ENCODE measurements at regions not wholly inside any gene's neighbourhood (a gene's known extent, or its start where the extent isn't known, plus 50 kb on each side); places are given as distances from the start of the nearest gene placed in this dataset.
A peak's percentile ranks its signal among the peaks of the same experiment; 100 is the strongest.

- POLR2A ChIA-PET = no interaction called here
Observed at GRCh38 chr14:40936861-40937260, 669.8 kb upstream of the LRFN5 start.

More at GRCh38 chr14:40936861-40937260, 669.8 kb upstream of the LRFN5 start:
- TF ChIP-seq, protein P1, sequence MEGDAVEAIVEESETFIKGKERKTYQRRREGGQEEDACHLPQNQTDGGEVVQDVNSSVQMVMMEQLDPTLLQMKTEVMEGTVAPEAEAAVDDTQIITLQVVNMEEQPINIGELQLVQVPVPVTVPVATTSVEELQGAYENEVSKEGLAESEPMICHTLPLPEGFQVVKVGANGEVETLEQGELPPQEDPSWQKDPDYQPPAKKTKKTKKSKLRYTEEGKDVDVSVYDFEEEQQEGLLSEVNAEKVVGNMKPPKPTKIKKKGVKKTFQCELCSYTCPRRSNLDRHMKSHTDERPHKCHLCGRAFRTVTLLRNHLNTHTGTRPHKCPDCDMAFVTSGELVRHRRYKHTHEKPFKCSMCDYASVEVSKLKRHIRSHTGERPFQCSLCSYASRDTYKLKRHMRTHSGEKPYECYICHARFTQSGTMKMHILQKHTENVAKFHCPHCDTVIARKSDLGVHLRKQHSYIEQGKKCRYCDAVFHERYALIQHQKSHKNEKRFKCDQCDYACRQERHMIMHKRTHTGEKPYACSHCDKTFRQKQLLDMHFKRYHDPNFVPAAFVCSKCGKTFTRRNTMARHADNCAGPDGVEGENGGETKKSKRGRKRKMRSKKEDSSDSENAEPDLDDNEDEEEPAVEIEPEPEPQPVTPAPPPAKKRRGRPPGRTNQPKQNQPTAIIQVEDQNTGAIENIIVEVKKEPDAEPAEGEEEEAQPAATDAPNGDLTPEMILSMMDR (IDR thresholded peaks at IDR 0.05) = no peak
- TF ChIP-seq MEF2A (IDR thresholded peaks at IDR 0.05; ENCODE audit: borderline replicate concordance, low read depth) (no peak), POLR2AphosphoS5 (IDR thresholded peaks at IDR 0.05; ENCODE audit: low read depth, low read length) (no peak), IRF3 (IDR thresholded peaks at IDR 0.05; ENCODE audit: low read depth, low read length) (no peak), RFX5 (IDR thresholded peaks at IDR 0.05; ENCODE audit: low read length) (no peak), NFIC (IDR thresholded peaks at IDR 0.05; ENCODE audit: borderline replicate concordance) (no peak), FOXJ3 (CRISPR knock-in tag; IDR thresholded peaks at IDR 0.05) (no peak), YY1 (IDR thresholded peaks at IDR 0.05; ENCODE audit: low read depth) (no peak), EP300 (IDR thresholded peaks at IDR 0.05; ENCODE audit: borderline replicate concordance in 1 of 2, low read depth in 1 of 2, low read length in 1 of 2) (peak in 1 of 2 experiments; percentile 54; a peak in 2 of 4 replicates), GABPA (IDR thresholded peaks at IDR 0.05; ENCODE audit: low read depth) (no peak), CHD2 (IDR thresholded peaks at IDR 0.05; ENCODE audit: low read length, partially characterized antibody) (no peak), NRF1 (IDR thresholded peaks at IDR 0.05; ENCODE audit: low read depth, low read length) (no peak), RCOR1 (IDR thresholded peaks at IDR 0.05; ENCODE audit: low read length) (peak; percentile 48; the same call in 1 of the 2 replicates), EZH2phosphoT487 (IDR thresholded peaks at IDR 0.05; ENCODE audit: borderline replicate concordance, low read depth) (no peak), RAD21 (IDR thresholded peaks at IDR 0.05; ENCODE audit: low read length) (no peak), USF2 (IDR thresholded peaks at IDR 0.05; ENCODE audit: borderline replicate concordance, low read depth, low read length) (no peak), GATA2 (CRISPR knock-in tag; IDR thresholded peaks at IDR 0.05) (peak; percentile 57), JUND (IDR thresholded peaks at IDR 0.05) (no peak)
- TF ChIP-seq, protein P2, sequence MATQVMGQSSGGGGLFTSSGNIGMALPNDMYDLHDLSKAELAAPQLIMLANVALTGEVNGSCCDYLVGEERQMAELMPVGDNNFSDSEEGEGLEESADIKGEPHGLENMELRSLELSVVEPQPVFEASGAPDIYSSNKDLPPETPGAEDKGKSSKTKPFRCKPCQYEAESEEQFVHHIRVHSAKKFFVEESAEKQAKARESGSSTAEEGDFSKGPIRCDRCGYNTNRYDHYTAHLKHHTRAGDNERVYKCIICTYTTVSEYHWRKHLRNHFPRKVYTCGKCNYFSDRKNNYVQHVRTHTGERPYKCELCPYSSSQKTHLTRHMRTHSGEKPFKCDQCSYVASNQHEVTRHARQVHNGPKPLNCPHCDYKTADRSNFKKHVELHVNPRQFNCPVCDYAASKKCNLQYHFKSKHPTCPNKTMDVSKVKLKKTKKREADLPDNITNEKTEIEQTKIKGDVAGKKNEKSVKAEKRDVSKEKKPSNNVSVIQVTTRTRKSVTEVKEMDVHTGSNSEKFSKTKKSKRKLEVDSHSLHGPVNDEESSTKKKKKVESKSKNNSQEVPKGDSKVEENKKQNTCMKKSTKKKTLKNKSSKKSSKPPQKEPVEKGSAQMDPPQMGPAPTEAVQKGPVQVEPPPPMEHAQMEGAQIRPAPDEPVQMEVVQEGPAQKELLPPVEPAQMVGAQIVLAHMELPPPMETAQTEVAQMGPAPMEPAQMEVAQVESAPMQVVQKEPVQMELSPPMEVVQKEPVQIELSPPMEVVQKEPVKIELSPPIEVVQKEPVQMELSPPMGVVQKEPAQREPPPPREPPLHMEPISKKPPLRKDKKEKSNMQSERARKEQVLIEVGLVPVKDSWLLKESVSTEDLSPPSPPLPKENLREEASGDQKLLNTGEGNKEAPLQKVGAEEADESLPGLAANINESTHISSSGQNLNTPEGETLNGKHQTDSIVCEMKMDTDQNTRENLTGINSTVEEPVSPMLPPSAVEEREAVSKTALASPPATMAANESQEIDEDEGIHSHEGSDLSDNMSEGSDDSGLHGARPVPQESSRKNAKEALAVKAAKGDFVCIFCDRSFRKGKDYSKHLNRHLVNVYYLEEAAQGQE (IDR thresholded peaks at IDR 0.05; ENCODE audit: low read depth, low read length) = no peak
- TF ChIP-seq, protein P3, sequence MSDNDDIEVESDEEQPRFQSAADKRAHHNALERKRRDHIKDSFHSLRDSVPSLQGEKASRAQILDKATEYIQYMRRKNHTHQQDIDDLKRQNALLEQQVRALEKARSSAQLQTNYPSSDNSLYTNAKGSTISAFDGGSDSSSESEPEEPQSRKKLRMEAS (IDR thresholded peaks at IDR 0.05; ENCODE audit: low read depth) = no peak
- TF ChIP-seq, protein P4, sequence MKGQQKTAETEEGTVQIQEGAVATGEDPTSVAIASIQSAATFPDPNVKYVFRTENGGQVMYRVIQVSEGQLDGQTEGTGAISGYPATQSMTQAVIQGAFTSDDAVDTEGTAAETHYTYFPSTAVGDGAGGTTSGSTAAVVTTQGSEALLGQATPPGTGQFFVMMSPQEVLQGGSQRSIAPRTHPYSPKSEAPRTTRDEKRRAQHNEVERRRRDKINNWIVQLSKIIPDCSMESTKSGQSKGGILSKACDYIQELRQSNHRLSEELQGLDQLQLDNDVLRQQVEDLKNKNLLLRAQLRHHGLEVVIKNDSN (IDR thresholded peaks at IDR 0.05; ENCODE audit: borderline replicate concordance, low read depth) = no peak
- H3K79me2 ChIP-seq (ENCODE audit: insufficient read depth) = no peaks in the 10 kb centered on the region
- H3K9me2 ChIP-seq = no peaks in the 10 kb centered on the region
- no peaks in the 10 kb centered on the region for H3K36me3 ChIP-seq (replicated peaks in 1 of 2; ENCODE audit: control insufficient read depth in 1 of 2, insufficient read depth in 2 of 2, low read length in 1 of 2)
- peak; percentile 2 for DNase-seq
- H4K20me1 ChIP-seq (ENCODE audit: insufficient read depth) = no peaks in the 10 kb centered on the region
- H3K9ac ChIP-seq = no peak overlapping the region
- 6% methylated on average over 1 of the region's 1 CpG for WGBS (ENCODE audit: low lambda C conversion rate)
- no peaks in the 10 kb centered on the region for H3K9me3 ChIP-seq
- H3F3A ChIP-seq (replicated peaks; ENCODE audit: insufficient read depth) = no peaks in the 10 kb centered on the region
- no peak overlapping the region for H2AFZ ChIP-seq (ENCODE audit: low read depth)
- H3K27me3 ChIP-seq (ENCODE audit: insufficient read depth) = no peaks in the 10 kb centered on the region
- CTCF ChIA-PET = interaction anchor here (0.8 kb wide), 1 partner anchor 45 kb away, joined by 3 read pairs; no protein-coding TSS in a partner anchor
- H3K4me2 ChIP-seq = no peak overlapping the region
- no peaks in the 10 kb centered on the region; a peak in 1 of 4 replicates for H3K4me1 ChIP-seq (ENCODE audit: control insufficient read depth in 1 of 2, insufficient read depth in 2 of 2, low read depth in 1 of 2, low read length in 1 of 2)
- no peak overlapping the region for H3K4me3 ChIP-seq (ENCODE audit: low read depth in 2 of 2, low read length in 1 of 2)
- H3K27ac ChIP-seq (ENCODE audit: low read depth in 2 of 2, low read length in 1 of 2) = no peak overlapping the region
